GM21367 (cell line): ENCODE measurements at regions not wholly inside any gene's neighbourhood (a gene's known extent, or its start where the extent isn't known, plus 50 kb on each side); places are given as distances from the start of the nearest gene placed in this dataset.
"Not testable (repeated sequence)": the region's sequence is repeated elsewhere in the genome, so short reads cannot be mapped to it uniquely, and the experiment has no call there.

Source experiments
- ATAC-seq: cut with Tn5 transposase; IDR thresholded peaks from one replicate; pipeline ENCODE4 v1.9.1; 2021; ENCODE audit not compliant: unreplicated experiment

DNA sequence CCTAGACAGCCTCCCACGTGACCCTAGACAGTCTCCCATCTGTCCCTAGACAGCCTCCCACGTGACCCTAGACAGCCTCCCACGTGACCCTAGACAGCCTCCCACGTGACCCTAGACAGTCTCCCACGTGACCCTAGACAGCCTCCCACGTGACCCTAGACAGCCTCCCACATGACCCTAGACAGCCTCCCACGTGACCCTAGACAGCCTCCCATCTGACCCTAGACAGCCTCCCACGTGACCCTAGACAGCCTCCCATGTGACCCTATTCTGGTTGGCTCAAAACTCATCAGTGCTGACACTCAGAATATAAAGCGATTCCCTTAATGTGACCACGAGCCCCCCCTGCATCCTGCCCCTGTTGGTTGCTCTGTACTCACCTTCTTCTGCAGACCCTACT is 224.7 kb upstream of the TMEM132C start:
- not testable (repeated sequence) for ATAC-seq

DNA sequence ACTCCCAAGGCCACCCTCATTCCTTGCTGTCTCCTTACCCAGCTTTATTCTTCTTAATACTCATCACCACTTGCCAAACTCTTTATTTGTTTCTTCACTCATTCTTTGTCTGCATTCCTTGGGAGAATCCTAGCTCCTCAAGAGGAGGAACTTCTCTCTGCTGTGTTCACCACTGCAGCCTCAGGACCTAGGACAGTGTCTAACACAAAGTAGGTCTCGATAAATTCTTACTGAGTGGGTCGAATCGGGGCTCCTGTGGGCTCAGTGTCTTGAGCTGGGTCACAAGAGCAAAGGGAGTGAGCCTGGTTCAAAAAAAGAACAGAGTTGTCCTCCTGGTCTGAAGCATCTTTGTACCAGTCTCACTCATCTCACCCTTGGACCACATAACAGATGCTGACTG is 224.1 kb upstream of the TMEM132C start:
- no peak for ATAC-seq

DNA sequence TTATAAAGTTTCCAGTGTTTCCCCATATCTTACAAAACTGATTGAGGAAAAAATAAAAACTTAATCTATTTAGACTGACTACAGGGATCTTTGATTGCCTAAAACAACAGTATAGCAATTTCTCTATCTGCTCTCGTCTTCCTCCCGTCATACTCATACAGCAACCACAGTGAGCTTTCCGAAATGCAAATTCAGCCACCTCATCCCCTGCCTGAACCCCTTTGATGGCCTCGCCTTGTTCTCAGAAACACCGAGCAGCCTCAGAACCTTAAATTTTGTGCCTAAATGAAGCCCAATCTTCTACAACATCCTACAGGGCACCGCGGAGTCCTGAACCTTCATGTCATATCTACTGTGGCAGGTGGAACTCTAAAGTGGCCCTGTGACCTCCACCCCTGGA is 223.7 kb upstream of the TMEM132C start:
- no peak for ATAC-seq

DNA sequence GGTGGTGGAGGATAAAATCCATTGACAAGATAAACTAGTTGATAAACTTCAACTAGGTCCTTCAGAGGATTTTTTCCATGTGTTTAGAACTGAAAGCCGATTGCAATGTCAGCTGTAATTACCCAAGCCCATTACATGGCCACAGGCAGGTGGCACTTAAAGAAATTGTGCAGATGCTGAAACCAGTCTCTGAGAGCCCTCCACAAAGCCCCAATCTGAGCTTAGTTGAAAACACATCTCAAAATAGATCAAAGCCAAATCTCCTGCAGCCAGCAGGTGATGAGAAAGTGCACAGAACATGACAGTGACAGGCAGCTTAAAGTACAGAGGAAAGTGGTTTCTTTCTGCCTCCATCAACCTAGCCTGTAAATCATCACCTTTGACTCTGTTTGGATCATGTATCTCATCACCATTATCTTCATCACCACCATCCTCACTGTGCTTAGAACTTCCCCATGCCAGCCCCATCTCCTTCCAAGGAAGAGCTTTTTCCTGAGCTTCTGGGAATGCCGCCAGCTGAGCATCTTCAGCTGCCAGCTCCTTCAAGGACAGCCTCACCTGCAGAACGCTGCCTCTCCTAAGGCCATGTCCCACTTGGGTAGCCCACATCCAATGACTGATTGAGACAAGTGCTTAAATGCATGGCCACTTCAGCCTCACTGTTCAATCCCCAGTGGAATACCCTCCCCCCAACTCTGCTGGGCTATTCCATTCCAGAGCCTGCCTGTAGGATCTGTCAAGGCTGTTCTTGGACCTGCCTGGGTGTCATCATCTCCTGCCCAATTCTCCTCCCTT is 219.5 kb upstream of the TMEM132C start:
- no peak for ATAC-seq

DNA sequence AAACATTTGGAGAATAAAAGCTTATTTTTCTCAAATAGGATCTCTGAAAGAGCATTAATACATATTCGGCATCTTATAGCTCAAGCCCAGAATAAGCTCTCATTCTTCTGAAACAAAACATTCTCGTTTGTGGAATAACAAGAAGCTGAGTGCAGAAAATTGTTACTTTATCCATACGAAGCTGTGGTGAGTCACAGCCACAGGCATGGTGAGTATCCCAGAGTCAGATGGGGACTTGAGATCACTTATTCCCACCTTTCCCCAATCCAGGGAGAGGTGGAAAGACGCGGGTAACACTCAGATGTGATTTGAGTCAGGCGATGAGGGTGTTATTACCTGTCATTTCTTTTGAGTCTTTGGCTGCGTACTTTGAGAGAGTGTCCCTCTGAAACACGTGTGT is 214.6 kb upstream of the TMEM132C start:
- ATAC-seq = no peak

DNA sequence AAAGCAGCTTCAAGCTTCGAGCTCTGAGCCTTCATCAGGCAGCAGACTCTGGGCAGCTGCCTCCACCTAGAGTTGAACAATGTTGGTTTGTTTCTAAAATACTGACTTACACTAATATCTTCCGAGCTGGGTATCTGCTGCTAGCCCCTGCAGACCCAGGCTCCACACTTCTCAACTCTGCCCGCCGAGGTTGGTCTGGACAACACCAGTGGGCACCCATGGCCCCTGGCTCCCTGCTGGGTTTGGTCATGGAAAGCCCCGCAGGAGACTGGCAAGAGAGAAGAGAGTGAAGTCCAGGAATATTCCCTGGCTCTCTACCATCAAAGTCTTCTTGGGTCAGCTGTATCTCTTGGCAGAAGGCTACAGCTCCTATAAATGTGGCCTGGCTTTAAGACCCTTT is 214.2 kb upstream of the TMEM132C start:
- no peak for ATAC-seq

DNA sequence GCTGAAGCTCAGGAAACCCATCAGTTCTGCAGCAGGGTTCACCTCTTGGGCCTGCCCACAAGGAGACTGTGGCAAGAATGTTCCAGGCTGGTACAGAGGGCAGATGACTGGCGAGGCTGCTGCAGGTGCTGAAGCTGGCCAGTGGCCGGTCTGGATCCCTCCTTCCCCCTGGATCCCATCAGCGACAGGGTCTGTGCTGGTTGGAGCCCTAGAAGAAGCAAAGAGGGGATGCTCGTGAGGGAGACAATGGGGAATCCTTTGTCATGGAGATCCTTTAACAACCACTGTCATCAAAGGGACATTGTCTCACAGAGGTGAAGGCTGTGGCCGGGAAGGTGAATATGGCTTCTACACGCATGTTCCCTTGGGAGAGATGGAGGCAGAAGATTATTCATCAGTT is 211.4 kb upstream of the TMEM132C start:
- no peak for ATAC-seq

DNA sequence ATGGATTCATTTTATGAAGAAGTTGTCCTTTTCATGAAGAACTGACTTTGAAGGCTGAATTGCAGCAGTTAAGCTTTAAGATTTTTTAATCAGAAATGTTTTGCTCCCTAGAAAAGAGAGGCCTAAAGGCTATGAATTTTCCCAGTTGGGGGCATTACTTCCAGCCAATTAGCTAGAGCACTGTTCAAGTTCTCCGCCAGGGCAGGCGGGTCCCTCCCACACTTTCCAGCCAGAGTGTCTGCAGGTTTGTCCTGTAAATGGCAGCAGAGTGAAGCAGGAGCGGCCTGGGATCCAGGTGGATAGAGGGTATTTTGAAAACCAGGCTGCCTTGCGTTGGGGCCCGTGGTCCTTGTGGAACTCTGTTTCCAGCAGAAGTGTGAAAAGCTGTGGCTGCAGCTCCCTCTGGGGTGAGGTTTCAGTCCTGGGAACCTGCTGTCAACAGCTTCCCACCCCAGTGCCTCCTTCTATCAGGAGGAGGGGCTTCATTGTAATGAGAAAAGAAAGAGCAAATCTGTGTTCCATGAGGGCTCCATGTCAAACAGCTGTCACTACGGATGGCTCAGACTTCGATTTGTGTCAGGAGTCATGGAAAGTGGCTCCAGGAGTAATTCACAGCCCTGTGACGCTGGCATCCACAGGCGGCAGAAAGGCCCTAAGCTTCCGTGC is 210.7 kb upstream of the TMEM132C start:
- no peak for ATAC-seq

DNA sequence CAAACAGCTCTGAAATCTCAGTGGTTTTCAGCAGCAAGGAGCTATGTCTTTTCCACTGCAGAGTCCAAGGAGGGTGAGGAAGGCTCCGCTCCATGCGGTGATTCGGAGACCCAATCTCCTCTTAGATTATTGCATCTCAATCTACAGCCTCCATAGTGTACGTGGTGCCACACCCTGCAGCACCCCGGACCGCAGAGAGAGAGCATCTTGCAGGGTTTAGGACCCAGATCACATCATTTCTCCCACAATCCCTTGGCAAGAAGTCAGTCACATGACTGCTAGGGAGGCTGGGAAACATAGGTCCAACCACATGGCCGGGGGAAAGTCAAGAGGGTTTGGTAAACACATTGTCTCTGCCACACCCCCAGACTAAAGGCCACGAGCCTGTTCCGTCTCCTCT is 209.4 kb upstream of the TMEM132C start:
- ATAC-seq = no peak

DNA sequence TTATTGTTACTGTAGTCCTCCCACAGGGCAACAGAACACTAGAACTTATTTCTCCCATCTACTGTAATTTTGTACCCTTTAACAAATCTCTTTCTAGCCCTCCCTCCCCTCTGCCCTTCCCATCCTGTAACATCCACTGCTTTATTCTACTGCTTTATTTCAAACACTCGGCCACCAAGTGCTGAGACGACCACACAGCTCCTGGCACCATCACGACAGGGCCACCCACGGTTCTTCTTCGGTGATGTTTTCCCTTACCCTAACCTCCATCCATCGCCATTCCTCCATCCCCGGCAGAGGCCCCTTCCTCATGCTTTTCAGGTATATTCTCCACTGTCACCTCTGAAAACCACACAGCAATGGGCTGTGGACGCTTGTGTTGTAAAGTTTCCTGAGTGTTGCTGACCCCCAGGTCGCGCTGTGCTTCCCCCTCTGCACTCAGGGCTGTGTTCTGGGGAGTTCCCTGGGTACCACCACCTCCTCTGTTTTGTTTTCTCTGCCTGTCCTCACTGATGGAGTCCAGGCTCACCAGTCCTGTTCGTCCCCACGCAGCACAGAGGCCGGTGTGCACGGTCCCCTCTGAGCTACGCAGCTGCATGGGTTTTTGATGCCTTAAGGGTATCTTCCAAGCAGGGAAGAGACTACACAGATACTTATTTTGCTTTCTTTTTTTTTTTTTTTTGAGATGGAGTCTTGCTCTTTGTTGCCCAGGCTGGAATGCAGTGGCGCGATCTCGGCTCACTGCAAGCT is 207.2 kb upstream of the TMEM132C start:
- ATAC-seq = no peak

DNA sequence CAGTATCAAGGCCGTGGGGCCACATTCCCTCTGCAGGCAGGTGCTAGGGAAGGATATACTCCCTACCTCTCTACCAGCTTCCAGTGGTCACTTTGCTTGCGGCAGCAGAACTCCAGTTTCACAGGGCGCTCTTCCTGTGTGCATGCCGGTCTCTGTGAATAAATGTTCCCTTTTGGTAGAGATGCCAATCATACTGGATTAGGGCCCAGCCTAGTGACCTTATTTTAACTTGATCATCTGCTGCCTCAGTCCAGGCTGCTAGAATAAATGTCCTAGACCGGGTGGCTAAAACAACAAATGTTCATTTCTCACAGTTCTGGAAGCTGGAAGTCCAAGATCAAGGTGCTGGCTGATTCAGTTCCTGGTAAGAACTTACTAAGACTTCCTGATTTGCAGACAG is 198.8 kb upstream of the TMEM132C start:
- no peak for ATAC-seq

DNA sequence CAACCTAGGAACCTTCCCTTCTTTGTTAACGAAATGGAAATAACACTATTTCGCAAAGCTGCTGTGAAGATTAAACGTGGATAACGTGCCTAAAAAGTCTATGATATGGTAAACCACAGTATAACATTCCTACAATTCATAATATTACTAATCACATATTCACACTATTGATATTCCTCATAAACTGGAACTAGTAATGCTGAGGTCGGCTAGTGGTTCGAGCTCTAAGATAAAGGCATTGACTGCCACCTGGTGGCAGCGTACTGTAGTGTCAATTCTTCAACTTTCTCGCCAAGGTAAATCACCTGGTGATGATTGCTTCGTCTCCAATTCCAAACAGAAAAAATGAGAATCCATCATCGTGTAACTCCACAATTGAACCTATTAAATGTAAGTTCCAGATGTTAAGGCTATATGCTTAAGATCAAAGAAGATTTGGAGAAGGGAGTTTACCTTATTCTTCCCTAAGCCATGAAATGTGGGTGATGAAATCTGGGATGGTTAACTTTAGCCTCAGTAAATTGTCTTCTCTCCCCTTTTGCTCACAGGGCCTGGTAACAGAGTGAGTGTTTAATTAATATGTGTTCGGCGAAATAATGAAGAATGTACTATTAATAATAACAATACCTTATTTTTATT is 197.5 kb upstream of the TMEM132C start:
- peak; percentile 80 for ATAC-seq

DNA sequence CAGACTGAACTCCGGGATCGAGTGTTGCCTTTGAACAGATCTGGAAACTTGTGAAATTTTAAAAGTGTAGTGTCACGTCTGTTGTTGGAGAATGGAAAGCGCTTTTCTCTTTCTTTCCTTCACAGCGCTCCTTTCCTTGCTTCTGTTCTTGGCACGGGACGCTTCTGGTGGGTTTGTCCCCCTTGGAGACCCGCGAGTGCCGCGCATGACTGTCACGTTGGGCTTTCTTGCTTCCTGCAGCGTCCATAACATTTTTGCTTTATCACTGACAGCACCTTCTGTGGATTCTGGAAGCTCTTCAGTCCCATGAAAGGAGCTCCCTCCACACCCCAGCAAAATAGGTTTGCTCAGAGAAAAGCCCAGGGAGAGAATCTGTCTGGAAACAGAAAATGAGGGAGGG is 193.0 kb upstream of the TMEM132C start:
- no peak for ATAC-seq

DNA sequence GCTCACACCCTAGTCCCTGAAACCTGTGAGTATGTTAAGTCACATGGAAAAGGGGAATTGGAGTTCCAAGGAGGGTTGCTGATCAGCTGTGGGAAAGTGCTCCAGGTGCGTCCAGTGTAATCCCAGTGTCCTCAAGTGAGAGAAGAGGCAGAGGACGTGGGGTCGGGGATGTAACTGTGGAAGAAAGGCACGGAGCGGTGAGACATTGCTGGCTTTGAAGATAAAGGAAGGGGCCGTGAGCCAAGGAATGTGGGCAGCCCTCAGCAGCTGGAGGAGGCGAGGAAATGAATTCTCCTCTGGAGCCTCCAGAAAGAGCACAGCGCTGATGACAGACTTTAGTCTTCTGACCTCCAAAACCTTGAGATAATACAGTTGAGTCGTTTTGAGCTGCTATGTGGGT is 191.6 kb upstream of the TMEM132C start:
- ATAC-seq = no peak

DNA sequence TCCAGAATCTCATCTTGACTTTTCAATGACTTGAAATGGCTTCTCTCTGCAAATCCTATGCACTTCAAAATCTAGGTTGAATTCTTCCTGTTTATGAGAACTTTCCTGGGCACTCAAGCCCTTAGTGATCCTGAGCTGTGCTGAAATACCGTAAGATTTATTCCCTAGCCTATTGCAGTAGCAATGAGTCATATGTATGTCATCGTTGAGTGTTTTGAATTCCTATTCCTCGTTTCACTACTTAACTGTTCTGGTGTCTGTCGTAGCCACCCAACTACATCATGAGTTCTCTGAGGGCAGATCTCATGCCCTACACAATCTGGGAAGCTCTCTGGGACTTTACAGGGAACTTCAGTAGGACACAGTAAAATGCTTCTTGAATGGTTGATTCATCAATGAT is 190.8 kb upstream of the TMEM132C start:
- no peak for ATAC-seq

DNA sequence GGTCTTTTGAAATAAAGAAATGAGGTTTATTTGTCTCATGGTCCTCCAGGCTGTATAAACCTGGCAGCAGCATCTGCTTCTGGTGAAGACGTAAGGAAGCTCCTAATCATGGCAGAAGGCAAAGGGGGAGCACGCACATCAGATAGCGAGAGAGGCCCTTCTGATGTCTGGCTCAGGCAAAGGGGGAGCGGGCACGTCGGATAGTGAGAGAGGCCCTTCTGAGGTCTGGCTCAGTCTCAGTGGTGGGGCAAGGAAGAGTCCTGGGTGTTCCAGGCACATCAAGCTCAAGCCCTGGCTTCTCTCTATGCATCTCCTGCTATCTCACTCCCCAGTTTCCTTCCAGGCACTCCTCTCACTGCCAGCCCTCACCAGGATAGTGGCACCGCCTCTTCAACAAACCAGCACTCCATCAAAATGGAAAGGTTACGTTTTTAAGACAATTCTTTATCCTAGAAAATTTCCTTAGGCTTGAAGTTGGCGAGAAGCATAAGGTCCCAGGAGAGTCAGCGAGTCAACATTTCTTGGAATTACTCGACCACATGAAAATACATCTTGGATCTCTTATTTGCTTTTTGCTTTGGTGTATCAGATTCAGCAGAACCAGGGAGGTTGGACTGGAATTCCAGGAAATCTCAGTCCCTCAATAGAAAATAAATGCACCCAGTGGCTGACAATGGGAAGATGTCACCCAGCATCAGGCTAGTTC is 189.6 kb upstream of the TMEM132C start:
- no peak for ATAC-seq

DNA sequence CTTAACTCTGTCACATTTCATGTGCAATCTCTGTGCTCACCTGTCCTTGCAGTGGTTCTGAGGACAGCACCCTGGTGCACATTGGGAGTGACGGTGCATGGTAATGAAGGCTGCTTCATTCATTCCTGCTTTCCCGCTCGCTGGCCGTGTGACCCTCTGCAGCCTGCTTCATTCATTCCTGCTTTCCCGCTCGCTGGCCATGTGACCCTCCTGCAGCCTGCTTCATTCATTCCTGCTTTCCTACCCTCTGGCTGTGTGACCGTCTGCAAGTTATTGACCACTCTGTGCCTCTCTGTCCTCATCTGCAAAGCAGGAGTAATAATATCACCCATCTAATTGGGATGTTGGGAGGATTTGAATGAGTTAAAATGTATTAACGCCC is 189.1 kb upstream of the TMEM132C start:
- no peak for ATAC-seq

DNA sequence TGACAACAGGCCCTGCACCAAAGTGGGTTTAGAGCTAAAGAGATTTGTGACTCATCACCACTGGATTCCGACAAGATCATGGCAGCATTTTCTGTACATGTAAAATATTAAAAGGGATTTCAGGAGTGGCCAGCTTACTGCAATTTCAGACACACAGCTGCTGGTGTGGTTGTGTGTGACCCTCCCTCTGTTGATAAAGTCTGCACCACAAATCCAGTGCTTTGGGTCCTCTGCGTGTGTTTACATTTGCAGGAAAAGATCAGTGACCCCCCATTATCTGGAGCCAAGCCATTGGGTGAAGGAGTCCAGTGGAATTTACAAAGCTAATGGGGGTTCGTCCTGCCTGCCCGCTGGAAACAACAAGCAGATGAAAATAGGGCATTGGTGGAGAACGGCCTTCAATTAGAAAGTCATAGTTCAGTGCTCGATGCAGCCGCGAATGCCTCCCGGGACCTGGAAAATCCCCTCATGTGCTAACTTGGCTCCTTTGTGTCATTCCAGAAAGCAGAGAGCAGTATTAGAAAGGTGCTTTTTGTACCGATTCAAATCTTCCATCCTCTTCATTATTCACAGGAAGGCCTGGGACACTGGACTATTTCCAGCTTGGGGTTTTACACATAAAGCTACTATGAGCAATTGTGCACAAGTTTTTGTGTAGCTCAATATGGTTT is 188.5 kb upstream of the TMEM132C start:
- ATAC-seq = no peak

DNA sequence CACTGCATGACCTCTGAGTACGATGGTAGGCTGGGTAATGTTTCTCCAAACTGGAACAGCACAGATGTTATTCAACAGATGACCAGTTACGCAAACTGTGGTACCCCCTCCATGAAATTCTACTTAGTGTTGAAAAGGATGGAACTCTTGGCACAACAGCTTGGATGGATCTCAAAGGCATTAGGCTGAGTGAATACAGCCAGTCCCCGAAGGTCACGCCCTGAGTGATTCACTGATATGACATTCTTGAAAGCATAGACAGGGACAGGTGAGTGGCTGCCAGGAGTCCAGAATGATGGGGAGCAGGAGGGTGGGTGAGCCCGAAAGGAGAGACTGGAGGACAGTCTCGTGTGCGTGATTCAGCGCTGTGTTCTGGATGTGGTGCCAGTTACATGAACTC is 187.5 kb upstream of the TMEM132C start:
- ATAC-seq = no peak

DNA sequence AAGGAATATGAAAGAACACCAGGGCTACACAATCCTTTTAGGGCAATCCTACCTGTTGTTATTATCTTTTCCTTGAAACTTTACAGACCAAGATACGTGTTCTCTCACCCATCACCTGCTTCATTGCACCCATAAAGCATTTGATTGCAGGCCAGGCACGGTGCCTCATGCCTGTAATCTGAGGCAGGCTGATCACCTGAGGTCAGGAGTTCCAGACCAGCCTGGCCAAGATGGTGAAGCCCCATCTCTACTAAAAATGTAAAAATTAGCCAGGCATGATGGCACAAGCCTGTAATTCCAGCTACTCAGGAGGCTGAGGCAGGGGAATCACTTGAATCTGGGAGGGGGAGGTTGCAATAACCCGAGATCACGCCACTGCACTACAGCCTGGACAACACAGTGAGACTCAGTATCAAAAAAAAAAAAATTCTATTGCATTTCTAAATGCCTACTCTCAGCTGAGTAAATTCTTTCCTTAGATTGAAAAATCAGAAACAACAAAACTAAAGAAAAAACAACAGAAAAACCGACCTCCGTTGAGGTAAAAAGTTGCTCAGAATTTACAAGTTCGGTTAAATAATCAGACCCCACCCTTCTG is 183.7 kb upstream of the TMEM132C start:
- ATAC-seq = no peak
